AG09319 (cell line): ENCODE measurements at regions not wholly inside any gene's neighbourhood (a gene's known extent, or its start where the extent isn't known, plus 50 kb on each side); places are given as distances from the start of the nearest gene placed in this dataset.

Experiments
- DNase-seq: peaks from one replicate; pipeline ENCODE4 v3.0.0-alpha.2; 2010; ENCODE audit warnings: low read depth; ENCODE audit errors: extremely low read depth
- TF ChIP-seq, protein P1 (sequence below): IDR thresholded peaks from 2 replicates; pipeline ENCODE4 v1.5.1; 2011; ENCODE audit warnings: low read depth, mild to moderate bottlenecking, inconsistent platforms, low read length, moderate library complexity

DNA sequence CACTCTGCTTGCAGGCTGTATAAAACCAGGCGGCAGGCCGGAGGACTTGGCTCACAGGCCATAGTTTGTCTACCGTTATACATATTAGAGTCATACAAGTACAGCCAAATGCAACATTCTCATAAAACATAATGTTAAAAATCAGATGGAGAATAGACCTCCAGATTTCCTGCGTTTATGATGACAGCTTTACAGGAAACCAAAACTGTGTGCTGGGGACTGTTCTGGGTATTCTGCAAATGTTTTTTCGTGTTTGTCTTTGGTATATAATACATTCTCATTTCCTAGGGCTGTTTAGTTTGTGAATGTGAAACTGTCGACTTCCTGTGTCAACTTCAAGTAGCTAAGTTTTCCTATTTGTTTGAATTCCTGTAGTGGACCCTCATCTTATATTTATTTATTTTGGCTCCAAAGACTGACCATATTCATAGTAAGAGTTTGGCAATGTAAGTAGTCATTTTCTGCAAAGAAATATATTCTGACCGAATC is 79.5 kb upstream of the FAM9C start:
- no peak for DNase-seq
- TF ChIP-seq, protein P1, sequence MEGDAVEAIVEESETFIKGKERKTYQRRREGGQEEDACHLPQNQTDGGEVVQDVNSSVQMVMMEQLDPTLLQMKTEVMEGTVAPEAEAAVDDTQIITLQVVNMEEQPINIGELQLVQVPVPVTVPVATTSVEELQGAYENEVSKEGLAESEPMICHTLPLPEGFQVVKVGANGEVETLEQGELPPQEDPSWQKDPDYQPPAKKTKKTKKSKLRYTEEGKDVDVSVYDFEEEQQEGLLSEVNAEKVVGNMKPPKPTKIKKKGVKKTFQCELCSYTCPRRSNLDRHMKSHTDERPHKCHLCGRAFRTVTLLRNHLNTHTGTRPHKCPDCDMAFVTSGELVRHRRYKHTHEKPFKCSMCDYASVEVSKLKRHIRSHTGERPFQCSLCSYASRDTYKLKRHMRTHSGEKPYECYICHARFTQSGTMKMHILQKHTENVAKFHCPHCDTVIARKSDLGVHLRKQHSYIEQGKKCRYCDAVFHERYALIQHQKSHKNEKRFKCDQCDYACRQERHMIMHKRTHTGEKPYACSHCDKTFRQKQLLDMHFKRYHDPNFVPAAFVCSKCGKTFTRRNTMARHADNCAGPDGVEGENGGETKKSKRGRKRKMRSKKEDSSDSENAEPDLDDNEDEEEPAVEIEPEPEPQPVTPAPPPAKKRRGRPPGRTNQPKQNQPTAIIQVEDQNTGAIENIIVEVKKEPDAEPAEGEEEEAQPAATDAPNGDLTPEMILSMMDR, result no peak

DNA sequence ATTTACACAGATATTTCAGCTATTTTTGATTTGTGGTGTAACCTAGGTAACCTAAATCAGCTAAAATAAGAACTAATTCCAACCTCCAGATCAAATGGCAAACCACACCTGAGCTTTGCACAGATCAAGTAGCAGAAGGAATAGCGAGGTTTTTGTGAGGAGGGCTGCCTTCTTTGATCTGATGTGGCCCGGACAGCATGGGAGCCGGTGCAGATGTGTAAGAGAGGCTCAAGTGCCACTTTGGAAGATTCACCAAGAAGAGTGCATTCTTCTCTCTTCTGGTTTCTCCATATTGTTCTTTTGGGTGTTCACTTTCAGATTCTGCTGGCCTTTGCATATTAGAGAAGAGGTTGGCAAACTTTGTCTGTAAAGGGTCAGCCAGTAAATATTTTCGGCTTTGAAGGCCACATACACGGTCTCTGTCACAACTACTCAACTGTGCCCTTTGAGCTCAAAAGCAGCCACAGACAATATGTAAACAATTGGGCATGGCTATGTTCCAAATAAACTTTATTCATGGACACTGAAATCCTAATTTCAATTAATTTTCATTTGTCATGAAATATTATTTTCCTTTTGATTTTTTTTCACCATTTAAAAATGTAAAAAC is 78.9 kb upstream of the FAM9C start:
- DNase-seq, result no peak
- TF ChIP-seq, protein P1, result no peak

DNA sequence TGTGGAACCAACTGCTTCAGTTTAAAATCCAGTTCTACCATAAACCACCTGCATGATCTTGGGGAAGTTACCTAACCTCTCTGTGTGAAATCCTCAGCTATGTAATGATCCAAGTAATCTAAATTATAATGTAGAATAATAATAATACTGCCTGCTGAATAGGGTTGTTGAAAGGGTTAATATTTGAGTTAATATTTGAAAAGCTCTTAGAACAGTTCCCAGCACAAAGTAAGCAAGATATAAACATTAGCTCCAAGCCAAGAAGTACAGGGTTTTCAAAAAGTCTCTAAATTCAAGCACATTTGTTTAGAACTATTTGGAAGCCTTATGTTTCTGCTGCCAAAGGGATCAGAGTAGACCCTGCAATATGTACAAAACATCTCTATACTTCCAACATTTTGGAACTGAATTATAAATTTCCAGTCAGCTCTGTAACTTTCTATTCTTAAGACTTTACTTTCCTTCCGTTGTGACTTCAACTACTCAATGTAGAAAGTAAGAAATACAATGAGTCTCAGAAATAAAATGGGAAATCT is 76.7 kb upstream of the FAM9C start:
- TF ChIP-seq, protein P1, result no peak

DNA sequence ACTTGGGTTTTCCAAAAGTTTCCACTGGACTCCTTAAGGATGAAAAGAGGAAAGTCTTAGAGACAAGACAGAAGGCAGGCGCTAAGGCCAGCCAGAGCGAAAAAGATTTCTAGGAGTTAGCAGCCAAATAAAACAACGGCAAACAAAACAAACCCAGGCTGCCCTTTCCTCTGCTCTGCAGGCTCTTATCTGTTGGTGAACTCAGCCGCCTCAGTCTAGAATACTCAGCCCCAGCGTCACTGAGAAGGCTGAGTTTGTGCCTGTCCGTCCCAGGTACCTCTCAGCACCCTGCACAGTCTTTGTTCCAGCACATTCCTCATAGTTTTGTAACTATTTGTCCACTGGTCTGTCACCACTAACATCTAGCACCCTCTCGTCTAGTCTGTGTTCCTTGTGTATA is 75.6 kb upstream of the FAM9C start:
- DNase-seq, result no peak
- TF ChIP-seq, protein P1, result no peak

More for the DNA sequence above, 76.7 kb upstream of the FAM9C start:
- DNase-seq, result no peak

DNA sequence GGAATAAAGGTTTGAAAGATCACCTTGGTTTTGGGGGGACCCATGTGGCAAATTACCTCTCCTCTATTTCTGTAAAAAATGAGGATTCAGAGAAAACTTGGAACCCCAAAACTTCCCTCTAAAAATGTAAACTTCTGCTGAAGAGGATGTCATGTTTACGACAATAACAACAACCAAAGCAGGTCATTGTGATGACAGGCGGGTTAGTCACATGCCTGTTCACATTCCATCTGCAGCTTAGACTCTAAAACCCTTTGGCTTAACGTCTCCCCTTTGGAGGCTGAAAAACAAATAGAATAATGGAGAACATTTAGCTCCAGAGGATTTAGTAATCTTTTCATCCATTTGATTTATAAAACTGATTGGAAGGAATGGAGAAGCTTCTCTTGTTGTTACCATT is 75.0 kb upstream of the FAM9C start:
- no peak for DNase-seq
- TF ChIP-seq, protein P1, result no peak

DNA sequence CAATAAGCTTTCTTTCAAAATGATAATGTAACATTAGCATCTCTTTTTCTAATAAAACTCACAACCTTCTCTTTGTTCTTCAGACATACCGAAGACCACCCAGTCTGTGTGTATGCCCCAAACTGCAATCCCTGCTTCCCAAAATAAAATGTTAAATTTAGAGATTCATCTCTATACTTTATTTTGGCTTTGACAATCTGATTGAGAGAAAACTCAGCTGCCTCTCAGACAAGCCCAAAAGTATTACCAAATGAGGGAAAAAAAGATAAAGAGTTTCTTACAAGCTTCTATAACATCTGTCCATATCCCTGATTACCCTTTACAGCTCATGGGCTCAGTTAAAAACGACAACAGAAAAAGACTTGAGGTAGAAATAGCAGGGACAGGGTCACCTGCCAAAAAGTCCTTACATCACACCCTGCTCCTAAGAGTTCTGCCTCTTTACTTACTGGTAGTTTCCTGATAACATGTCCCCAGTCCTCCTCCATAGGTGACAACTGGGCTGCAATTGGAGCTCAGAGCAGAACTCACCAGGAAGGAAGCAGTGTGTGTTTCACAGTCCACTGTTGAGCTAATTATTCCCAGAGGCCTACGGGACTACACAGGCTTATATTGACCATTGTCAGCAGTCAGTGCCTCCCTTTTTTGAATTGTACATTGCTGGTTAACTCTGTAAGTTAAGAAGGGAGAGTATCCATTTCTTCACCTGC is 70.9 kb upstream of the FAM9C start:
- no peak for DNase-seq
- TF ChIP-seq, protein P1, result no peak

DNA sequence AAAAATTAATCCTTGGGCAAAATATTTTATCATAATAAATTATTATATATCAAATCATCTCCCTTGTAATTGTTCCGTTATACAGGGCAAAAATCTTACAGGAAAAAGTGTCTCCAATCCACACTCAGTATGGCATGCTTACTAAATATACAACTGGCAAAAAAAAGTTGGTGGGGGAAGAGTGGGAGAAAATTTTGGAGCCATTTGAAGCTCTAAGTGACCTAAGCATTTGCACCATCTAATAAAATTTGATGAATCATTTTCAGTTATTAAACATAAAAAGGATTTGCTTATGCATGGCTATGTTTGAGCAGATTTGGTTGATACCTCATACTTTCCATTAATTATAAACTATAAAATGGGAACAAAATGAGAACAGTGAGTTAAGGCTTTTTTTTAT is 68.1 kb upstream of the FAM9C start:
- TF ChIP-seq, protein P1, result no peak
- no peak for DNase-seq
